AG09309 (cell line): ENCODE measurements at regions not wholly inside any gene's neighbourhood (a gene's known extent, or its start where the extent isn't known, plus 50 kb on each side); places are given as distances from the start of the nearest gene placed in this dataset.

Source experiments
- DNase-seq: peaks from one replicate; pipeline ENCODE4 v3.0.0-alpha.2; 2010; ENCODE audit warnings: low read depth
- H3K4me3 ChIP-seq: 2 replicates; pipeline ENCODE4 v1.5.1; 2011; ENCODE audit warnings: mild to moderate bottlenecking, low read depth, low read length, moderate library complexity; ENCODE audit not compliant: control insufficient read depth
- TF ChIP-seq, protein P1 (sequence below): IDR thresholded peaks from 2 replicates; pipeline ENCODE4 v1.5.1; 2011; ENCODE audit warnings: mild to moderate bottlenecking, low read depth, low read length, inconsistent platforms; ENCODE audit not compliant: insufficient read depth, control insufficient read depth; ENCODE audit errors: missing control alignments

DNA sequence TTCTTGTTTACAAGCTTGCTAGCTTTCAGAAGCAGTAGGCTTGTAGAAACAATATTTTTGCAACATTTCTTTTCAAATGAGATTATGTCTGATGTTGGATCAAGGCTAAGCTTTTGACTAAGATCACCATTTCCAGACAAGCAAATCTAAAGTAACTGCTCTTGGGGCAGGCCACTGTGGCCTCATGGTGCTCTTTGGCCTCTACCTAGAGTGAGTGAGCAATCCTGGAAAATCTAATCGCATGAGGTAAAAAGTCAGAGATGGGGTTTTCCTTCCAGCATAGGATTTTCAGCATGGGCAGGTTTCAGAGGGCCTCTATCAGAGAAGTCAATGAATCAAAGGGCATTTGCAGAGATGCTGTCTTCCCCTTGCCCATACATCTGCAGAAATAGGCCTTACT lies 331.9 kb downstream of the OMA1 start:
- DNase-seq = no peak
- H3K4me3 ChIP-seq = no peak overlapping the region
- TF ChIP-seq, protein P1, sequence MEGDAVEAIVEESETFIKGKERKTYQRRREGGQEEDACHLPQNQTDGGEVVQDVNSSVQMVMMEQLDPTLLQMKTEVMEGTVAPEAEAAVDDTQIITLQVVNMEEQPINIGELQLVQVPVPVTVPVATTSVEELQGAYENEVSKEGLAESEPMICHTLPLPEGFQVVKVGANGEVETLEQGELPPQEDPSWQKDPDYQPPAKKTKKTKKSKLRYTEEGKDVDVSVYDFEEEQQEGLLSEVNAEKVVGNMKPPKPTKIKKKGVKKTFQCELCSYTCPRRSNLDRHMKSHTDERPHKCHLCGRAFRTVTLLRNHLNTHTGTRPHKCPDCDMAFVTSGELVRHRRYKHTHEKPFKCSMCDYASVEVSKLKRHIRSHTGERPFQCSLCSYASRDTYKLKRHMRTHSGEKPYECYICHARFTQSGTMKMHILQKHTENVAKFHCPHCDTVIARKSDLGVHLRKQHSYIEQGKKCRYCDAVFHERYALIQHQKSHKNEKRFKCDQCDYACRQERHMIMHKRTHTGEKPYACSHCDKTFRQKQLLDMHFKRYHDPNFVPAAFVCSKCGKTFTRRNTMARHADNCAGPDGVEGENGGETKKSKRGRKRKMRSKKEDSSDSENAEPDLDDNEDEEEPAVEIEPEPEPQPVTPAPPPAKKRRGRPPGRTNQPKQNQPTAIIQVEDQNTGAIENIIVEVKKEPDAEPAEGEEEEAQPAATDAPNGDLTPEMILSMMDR = no peak

DNA sequence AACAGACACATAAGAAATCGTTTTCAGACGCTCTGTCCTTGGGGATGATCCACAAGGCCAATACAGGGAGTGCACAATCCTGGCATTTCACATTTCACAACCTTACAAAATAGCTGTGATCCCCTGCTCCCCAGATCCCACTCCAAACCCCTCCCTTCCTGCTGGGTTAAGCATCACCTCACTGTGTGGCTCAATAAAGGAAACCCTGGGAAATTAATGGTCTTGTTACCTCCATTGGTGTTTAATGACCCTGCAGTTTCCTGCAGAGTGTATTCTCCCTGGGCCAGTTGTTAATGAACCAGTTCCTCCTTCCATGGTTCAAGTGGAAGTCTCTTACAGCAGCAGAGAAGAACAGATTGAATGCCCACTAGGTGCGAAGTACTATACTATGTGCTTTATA lies 334.7 kb downstream of the OMA1 start:
- no peak overlapping the region for H3K4me3 ChIP-seq
- no peak for DNase-seq
- TF ChIP-seq, protein P1 = no peak

DNA sequence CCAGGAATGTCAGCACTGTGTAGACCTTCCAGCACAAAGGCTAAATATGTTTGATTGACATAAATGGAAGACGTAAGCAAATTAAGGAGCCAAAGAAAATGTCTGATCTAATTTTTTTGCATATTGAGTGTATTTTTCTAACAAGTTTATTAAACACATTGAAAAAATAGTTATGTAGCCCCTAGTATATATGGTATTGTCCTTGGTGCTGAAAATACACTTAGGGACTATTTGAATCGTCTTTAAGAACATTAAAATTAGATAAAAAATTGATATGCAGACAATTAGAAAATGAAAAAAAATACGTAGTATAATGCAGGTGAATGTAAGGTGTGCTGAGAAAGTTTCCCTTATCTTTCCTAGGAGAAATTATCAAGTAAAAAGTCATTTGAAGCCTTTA lies 337.0 kb downstream of the OMA1 start:
- no peak for DNase-seq
- no peak overlapping the region for H3K4me3 ChIP-seq
- TF ChIP-seq, protein P1 = no peak

DNA sequence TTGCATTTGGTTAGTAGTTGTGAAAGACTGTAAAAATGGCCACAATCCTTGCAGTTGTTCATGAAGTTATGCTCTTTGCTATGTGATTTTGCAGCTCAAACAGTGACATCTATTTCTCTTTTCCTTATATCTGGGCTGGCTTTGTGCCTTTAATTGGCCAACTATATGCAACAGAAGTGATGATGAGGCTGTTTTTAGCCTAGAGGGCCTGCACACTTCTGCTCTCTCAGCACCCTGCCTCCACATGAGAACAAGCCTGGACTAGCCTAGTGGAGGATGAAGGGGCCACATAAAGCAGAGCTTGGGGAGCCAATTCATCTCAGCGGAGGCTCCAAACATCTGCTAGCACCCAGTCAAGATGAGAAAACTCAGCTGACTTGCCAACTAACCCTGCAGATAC lies 339.8 kb downstream of the OMA1 start:
- no peak for DNase-seq
- TF ChIP-seq, protein P1 = no peak

DNA sequence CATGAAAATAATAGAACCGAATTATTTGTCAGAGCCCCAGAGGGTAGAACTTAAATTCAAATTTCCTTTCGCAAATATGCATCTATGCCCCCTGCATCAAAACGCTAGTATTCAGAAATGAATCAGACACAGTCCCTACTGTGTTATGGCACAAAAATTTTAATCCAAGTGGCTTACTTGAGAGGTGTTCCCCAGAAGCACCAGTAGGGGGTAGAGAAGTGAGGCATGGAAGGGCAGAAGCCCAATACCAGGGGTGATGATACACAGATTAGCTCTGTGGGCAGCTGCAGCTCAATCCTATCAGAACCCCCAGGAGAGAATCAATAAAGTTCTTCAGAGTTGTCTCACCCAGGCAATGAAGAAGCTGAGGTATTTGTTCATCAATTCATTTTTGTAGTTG lies 342.2 kb downstream of the OMA1 start:
- no peak overlapping the region for H3K4me3 ChIP-seq
- no peak for DNase-seq
- TF ChIP-seq, protein P1 = peak; percentile 35

More for the DNA sequence above, 339.8 kb downstream of the OMA1 start:
- no peak overlapping the region for H3K4me3 ChIP-seq

DNA sequence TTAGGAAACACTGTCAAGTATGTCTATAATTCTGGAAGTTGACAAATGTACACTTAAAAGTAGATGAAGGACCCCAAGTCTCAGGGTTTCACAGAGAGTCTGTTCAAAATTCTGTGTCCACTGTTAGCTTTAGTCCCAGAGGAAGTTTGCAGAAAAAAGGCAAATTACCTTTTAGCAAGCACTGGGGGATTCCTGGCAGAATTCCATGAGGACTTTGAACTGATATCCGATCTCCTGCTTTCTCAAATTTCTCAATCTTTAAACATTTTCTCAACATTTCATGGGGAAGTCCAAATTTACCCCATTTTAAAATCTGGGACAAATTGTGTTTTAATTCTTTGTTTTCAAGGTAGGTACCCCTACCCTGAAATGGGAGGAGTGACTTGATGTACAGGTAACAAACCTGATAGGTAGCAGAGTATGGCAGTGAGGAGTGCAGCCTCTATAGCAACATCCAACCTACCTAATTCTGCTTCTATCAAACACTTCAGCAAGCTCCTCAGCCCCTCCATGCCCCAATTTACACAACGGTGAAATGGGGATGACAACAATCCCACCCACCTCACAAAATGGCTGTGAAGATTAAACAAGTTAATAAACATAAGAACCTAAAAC lies 344.9 kb downstream of the OMA1 start:
- no peak overlapping the region for H3K4me3 ChIP-seq
- no peak for DNase-seq
- TF ChIP-seq, protein P1 = no peak
